Tibial artery (tissue), 4 donors: ENCODE measurements at regions not wholly inside any gene's neighbourhood (a gene's known extent, or its start where the extent isn't known, plus 50 kb on each side); places are given as distances from the start of the nearest gene placed in this dataset.

Source experiments
- DNase-seq, 2 donors: peaks; one replicate each; pipeline ENCODE4 v3.0.0-alpha.2; 2019
- H3K27ac ChIP-seq, 2 donors: fragments of 200-600 bp; sonication (generic) in 1 of 2; 1 replicate in 1 of 2; 2 replicates in 1 of 2; pipeline ENCODE4 v1.5.1; 2018 to 2019; ENCODE audit warnings: mild to moderate bottlenecking in 1 of 2
- H3K27me3 ChIP-seq, 2 donors: fragments of 200-600 bp; sonication (generic) in 1 of 2; one replicate each; pipeline versions ENCODE4 v1.5.1 to v1.6.0; 2016 to 2019
- H3K36me3 ChIP-seq, 3 donors: fragments of 200-600 bp; sonication (generic) in 2 of 3; one replicate each; pipeline ENCODE4 v1.5.1; 2016 to 2019; ENCODE audit warnings: mild to moderate bottlenecking in 2 of 3
- H3K4me1 ChIP-seq, 4 donors: fragments of 200-600 bp; sonication (generic) in 2 of 4; 1 replicate in 3 of 4; 2 replicates in 1 of 4; pipeline ENCODE4 v1.5.1; 2016 to 2019
- H3K4me3 ChIP-seq, 2 donors: fragments of 200-600 bp; sonication (generic) in 1 of 2; 1 replicate in 1 of 2; 2 replicates in 1 of 2; pipeline ENCODE4 v1.5.1; 2018 to 2019; ENCODE audit warnings: mild to moderate bottlenecking in 2 of 2
- H3K9me3 ChIP-seq, 3 donors: fragments of 200-600 bp; sonication (generic) in 1 of 3; one replicate each; pipeline ENCODE4 v1.5.1; 2016 to 2019
- intact Hi-C: fragments of 100-400 bp; cut with DNase I; formaldehyde crosslinking; loops from one replicate; pipeline ENCODE4 v1.15.0; 2023; ENCODE audit warnings: low total_unique reads
- TF ChIP-seq, protein P1 (sequence below), 2 experiments: fragments of 200-600 bp in 1 of 2; fragments of 450-650 bp in 1 of 2; IDR thresholded peaks; one replicate each; pipeline ENCODE4 v1.5.1; 2017 to 2019; ENCODE audit warnings: antibody characterized with exemption in 2 of 2, mild to moderate bottlenecking in 1 of 2, moderate library complexity in 1 of 2

DNA sequence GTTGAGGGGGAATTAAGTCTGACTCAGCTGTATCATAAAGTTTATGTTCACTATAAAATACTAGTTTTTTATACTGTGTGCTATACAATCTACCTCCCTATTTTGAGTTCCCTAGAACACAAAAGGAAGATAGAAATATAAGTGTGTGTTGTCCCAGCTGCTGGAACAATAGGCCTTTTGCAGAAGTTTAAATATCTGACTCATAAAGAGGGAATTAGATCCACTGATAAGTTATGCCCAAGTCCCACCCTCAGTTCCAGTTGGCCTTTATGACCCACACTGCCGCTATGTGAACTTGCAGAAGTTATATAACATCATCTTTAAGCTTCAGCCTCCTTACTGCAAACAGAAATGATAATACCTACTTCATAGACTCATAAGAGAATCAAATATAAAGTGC lies 88.5 kb upstream of the DAB2 start:
- TF ChIP-seq, protein P1, sequence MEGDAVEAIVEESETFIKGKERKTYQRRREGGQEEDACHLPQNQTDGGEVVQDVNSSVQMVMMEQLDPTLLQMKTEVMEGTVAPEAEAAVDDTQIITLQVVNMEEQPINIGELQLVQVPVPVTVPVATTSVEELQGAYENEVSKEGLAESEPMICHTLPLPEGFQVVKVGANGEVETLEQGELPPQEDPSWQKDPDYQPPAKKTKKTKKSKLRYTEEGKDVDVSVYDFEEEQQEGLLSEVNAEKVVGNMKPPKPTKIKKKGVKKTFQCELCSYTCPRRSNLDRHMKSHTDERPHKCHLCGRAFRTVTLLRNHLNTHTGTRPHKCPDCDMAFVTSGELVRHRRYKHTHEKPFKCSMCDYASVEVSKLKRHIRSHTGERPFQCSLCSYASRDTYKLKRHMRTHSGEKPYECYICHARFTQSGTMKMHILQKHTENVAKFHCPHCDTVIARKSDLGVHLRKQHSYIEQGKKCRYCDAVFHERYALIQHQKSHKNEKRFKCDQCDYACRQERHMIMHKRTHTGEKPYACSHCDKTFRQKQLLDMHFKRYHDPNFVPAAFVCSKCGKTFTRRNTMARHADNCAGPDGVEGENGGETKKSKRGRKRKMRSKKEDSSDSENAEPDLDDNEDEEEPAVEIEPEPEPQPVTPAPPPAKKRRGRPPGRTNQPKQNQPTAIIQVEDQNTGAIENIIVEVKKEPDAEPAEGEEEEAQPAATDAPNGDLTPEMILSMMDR (IDR thresholded peaks at IDR 0.05), result no peak
- no peak for DNase-seq
- H3K36me3 ChIP-seq, result no peaks in the 10 kb centered on the region
- no peaks in the 10 kb centered on the region for H3K9me3 ChIP-seq
- no peaks in the 10 kb centered on the region for H3K27me3 ChIP-seq
- H3K27ac ChIP-seq, result no peak overlapping the region
- no peak overlapping the region for H3K4me3 ChIP-seq
- H3K4me1 ChIP-seq, result peaks cover 0 to 8% (median under 1%) of the 10 kb centered on the region in 4 donors
- intact Hi-C loops, result no loop called here

DNA sequence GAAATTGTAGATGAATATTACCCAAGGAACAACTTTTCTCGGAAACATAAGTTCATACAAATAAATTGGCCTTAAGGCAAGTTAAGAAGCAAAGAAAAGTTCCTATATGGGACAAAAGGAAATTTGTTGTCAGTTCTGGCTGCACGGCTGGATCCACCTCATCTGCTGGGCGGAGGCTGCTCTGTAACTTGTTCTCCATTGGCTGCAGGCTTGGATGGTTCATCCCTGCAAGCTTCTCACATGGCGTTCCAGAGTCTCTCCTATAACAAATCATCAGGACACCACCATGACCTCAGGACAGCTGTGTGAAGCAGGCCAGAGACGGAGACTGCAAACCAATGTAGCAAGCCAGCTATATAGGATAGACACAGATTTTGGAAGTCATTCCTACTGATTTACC lies 81.4 kb upstream of the DAB2 start:
- no peak overlapping the region for H3K27ac ChIP-seq
- intact Hi-C loops, result no loop called here
- no peaks in the 10 kb centered on the region for H3K9me3 ChIP-seq
- no peak for DNase-seq
- TF ChIP-seq, protein P1 (IDR thresholded peaks at IDR 0.05), result no peak
- H3K36me3 ChIP-seq, result no peaks in the 10 kb centered on the region
- H3K4me3 ChIP-seq, result no peak overlapping the region
- peaks cover 0 to 26% (median 14%) of the 10 kb centered on the region in 4 donors for H3K4me1 ChIP-seq
- no peaks in the 10 kb centered on the region for H3K27me3 ChIP-seq

DNA sequence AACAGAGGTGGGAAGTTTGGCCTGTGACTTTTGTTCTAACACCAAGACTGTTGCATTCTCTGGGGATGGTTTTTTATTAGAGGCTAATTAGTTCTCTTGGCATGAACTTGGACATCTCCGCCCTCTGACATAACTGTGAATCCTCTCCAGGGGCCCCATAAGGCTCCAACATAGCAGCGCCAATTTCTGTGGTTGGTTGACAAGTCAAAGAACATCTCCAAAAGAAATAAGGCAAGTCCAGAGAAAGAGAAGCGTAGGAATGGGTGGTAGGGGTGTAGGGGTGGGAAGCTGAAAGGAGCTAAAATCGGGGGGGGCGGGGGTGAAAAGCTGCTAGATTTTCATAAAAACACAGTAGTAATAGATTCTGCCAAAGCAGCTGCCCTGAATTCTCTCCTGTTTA lies 81.0 kb upstream of the DAB2 start:
- intact Hi-C loops, result no loop called here
- Histone ChIP-seq H3K4me1 (peaks cover 0 to 30% (median 17%) of the 10 kb centered on the region in 4 donors), H3K4me3 (no peak overlapping the region), H3K9me3 (no peaks in the 10 kb centered on the region), H3K27ac (no peak overlapping the region), H3K36me3 (no peaks in the 10 kb centered on the region), H3K27me3 (no peaks in the 10 kb centered on the region)
- DNase-seq, result no peak
- TF ChIP-seq, protein P1 (IDR thresholded peaks at IDR 0.05), result no peak

DNA sequence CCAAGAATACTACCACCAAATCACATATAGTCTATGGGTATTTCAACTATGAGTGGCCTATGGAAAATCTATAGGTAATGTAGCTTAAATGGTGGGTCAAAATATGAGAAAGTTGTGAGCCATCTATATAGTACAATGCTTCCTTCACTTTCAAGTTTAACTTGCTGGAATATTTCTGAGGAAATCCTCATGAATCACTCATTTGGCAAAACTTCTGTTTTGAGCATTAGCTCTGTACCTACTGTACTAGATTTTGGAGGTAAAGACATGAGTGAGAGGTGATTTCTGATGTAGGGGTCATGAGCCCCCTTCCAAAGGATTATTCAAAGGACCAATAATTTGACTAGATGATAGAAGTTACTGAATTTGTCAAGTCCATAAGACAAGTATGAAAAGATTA lies 80.6 kb upstream of the DAB2 start:
- Histone ChIP-seq H3K36me3 (no peaks in the 10 kb centered on the region), H3K27ac (no peak overlapping the region), H3K4me3 (no peak overlapping the region), H3K27me3 (no peaks in the 10 kb centered on the region), H3K9me3 (no peaks in the 10 kb centered on the region), H3K4me1 (peaks cover 0 to 31% (median 17%) of the 10 kb centered on the region in 4 donors)
- DNase-seq, result no peak
- TF ChIP-seq, protein P1 (IDR thresholded peaks at IDR 0.05), result no peak
- intact Hi-C loops, result no loop called here

DNA sequence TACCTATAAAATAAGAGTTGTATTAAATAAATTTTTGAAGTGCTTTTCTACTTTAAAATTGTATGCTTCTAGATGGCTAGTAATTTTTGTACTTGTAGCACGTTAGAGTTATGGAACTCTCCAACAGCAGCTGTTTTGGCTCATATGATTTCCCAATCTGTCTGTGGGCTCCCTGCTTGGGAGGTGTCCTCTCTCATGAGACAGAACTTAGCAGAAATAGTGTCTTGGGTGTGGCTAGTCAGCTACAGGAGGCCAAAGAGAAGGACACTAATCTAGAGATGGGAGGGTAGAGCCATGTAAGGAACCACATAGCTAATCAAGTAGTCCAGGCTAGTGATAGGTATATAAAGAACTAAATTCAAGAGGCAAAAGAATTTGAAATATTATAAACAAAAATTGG lies 78.4 kb upstream of the DAB2 start:
- Histone ChIP-seq H3K4me1 (peaks cover 0 to 36% (median 17%) of the 10 kb centered on the region in 4 donors), H3K27me3 (no peaks in the 10 kb centered on the region), H3K36me3 (no peaks in the 10 kb centered on the region), H3K4me3 (no peak overlapping the region), H3K9me3 (no peaks in the 10 kb centered on the region), H3K27ac (no peak overlapping the region)
- DNase-seq, result peak in 1 of 2 donors; percentile 66
- intact Hi-C loops, result no loop called here
- TF ChIP-seq, protein P1 (IDR thresholded peaks at IDR 0.05), result no peak

DNA sequence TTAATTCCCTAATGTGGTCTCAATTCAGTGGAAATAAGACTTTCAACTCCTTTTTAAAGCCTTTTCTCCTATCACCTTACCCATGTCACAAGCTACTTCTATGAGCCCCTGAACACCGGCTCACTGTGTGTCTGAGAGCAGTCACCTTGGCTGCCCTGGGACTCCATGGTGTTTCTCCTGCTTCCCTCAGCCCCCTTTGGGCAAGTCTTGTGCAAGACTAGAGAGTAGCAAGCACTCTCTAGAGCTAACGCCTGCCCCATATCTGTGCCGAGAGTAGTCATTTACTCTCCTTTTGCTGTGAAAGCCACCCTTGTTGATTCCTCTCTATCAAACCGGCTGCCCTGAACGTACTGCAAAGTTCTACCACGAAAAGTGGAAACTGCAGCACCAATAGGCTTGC lies 77.9 kb upstream of the DAB2 start:
- no peak for DNase-seq
- Histone ChIP-seq H3K36me3 (no peaks in the 10 kb centered on the region), H3K4me1 (peaks cover 0 to 41% (median 17%) of the 10 kb centered on the region in 4 donors), H3K4me3 (no peak overlapping the region), H3K27ac (peak overlapping the region; percentile 45 to 48), H3K9me3 (no peaks in the 10 kb centered on the region), H3K27me3 (no peaks in the 10 kb centered on the region)
- TF ChIP-seq, protein P1 (IDR thresholded peaks at IDR 0.05), result no peak
- intact Hi-C loops, result no loop called here
